T-helper 1 cell (primary cell): ENCODE measurements at regions not wholly inside any gene's neighbourhood (a gene's known extent, or its start where the extent isn't known, plus 50 kb on each side); places are given as distances from the start of the nearest gene placed in this dataset.
"Not testable (repeated sequence)": the region's sequence is repeated elsewhere in the genome, so short reads cannot be mapped to it uniquely, and the experiment has no call there.

Experiments used
- DNase-seq, 5 donors: peaks; one replicate each; pipeline ENCODE4 v3.0.0-alpha.2; 2012 to 2020

DNA sequence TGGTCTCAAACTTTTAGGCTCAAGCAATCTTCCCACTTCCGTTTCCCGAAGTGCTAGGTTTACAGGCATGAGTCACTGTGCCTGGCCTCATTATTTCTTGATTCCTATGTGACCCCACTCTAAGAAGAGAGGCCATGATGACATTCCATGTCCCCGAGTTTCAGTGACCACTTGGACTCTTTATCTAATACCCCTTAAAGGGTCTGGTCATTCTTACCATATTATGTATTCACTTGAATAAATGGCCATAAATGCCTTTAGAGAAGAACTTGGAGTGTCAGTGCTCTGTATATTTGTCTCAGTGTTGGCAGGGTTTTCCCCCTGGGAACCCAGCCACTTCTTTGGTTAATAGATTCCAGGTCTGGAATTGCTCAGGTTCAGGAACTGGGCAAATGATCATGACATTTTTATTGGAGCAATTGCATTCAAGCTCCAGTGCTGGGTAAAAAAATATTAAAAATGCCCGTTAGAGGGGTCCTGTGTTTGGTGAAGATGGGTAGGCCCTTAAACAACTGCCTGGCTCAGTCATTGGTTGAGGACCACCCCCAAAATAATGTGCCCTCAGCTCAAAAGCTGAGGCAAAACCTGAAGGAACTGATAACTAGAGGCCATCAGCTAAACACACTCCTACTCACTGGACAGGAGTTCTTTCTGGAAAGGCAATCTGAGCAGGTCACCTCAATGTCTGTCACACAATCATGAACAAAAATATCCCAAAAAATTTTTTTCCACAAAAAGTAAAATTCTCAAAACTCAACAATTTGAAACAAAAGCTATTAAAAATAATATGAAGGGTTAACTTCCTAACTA, 186.6 kb upstream of the ZNF608 start:
- DNase-seq = no peak

DNA sequence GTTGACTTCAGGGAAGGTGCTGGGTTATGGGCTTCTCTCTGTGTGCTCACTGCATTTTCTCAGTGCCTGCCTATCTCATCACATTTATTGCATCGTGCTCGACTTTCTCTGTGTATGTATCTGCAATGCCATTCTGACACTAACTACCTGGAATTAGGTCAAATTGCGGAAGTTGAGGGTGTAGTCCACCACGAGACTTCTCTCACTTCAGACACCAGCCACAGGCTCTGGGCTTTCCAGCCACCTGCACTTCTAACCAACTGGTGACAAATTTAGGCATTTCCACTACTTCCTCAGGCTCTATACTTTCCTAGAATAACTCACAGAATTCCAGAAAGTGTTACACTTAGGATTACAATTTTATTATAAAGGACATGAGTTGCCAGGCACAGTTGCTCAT, 188.6 kb upstream of the ZNF608 start:
- DNase-seq = peak in 1 of 5 donors; percentile 72

DNA sequence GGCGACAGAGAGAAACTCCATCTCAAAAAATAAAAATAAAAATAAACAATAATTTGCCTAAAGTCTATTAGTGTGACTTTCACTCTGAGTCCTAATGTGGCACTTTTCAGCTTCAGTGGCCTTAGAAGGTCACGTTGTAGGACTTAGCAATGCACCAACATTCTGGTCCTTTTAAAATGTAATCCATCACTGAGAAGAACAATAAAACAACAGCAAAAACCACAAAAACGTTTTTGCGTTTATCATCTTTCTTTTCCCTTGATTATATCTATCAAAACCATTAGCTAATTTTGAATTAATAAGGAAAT, 190.1 kb upstream of the ZNF608 start:
- DNase-seq = no peak

DNA sequence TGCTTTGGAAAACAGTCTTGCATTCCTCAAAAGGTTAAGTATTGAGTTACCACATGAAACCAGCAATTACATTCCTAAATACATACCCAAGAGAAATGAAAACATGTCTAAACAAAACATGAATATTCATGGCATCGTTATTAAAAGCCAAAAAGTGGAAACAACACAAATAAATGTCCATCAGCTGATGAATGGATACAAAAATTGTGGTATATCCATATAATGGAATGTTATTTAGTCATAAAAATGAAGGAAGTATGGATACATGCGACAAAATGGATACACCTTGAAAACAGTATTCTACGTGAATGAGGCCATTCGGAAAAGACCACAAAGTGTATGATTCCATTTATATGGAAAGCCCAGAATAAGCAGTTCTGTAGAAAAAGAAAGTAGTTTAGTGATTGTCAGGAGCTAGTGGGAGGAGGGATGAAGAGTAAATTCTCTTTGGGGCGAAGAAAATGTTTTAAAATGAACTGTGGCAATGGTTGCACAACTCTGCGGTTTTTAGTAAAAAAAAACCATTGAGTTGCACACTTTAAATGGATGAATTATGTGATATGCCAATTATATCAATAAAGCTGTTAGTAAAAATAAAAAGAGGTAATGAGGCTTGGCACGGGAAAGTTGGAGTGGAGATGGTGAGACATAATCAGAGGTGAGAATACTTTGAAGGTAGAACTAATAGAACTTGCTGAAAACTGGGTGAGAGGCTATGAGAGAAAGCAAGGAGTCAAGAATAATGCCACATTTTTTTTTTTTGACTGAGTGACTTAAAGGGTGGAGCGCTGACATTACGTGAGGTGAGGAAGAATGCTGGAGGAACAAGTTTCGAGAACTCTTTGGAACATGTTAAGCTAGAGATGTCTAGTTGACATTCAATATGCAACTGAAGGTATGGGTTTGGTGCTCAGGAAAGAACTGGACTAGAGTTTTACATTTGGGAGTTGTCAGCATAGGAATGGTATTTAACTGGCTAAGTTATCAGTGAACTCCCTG, 194.9 kb upstream of the ZNF608 start:
- DNase-seq = no peak

DNA sequence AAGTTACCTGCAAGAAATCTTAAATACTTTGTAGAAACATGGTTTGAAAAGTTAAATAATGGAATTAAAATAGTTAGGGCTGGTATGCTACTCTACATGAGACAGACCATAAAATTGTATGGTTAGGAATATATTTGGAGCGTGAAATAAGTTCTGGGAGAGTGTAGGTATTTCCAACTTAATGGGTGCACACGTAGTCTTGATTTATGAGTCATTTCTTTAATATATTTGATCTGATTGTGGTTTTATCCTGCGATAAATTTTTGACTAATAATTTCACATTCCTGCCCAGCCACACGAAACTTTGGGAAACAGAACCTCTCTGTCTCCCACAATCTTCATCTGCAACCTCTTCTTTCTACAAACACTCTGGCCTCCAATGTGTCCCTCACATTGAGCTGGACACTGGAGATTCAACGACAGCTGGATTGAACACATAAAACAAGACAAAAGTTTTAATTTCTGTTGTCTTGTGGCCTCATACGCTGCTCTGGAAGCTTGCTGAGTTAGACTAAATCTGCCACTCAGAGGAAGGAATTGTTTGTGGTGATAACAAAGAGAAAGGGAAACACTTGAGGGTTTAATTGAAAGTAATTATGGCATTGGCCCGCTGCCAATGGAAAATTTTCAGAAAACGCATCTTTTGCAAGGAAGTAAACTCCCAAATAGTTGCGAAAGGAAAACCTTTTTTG, 201.8 kb upstream of the ZNF608 start:
- DNase-seq = no peak

DNA sequence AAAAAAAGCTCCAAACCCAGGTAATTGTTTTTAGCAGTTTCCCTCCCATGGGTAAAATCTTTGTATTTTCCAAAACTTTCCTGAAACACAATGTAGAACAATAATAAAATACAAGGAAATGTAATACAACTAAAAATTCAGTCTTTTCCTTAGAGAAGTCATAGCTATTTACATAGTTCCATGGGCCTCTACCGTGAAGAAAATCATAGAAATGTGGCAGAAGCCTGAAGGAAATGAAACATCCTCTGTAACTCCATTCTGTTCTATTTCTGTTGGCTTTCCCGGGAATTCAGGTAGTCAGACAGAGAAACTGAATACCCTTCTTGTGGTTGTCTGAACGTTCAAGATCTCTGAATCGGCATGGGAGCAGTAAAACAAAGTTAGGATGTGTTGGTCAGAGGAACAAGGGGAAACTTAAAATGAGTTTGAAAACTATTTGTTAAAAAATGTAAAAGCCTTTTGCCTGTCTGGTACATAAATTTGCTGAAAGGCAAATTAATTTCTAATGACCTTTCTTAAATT, 202.4 kb upstream of the ZNF608 start:
- no peak for DNase-seq

- no peak for DNase-seq
Measured at GRCh38 chr5:124949862-124950261, 203.4 kb upstream of the ZNF608 start.

GRCh38 chr5:124951105-124951504, 204.7 kb upstream of the ZNF608 start:
- no peak for DNase-seq

- peak in 1 of 5 donors; percentile 35 for DNase-seq
Measured at GRCh38 chr5:124951661-124952060, 205.2 kb upstream of the ZNF608 start.

DNA sequence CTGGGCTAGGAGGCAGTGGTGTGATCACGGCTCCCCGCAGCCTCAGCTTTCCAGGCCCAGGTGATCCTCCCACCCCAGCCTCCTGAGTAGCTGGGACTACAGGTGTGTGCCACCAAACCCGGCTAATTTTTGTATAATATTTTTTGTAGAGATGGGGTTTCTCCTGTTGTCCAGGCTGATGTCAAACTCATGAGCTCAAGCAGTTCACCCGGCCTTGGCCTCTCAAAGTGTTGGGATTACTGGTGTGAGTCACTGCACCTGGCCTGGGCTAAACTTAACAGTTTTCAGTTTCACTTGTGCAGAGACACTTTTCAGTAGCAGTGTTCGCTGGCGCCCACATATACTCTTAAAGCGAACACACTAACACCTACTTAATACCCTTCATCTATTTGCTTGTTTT, 205.6 kb upstream of the ZNF608 start:
- peak in 1 of 5 donors; percentile 31 for DNase-seq

DNA sequence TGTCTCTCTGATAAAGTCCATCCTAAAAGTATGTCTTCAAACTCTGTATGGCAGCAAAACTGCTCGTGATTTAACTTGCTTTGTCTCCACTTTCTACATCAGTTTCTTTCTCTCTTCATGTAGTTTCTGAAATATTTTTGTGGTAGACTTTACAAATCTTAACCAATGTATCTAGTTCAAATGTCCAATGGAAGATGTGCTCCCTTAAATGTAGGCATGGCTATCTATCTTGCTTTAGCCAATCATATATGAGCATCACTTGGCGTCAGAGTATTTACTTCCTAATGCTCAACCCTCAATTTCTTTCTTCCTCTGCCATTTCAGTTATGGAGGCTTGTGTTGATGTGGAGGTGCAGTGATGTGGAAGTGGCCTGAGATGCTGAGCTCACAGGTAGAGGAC, 206.1 kb upstream of the ZNF608 start:
- DNase-seq = no peak

DNA sequence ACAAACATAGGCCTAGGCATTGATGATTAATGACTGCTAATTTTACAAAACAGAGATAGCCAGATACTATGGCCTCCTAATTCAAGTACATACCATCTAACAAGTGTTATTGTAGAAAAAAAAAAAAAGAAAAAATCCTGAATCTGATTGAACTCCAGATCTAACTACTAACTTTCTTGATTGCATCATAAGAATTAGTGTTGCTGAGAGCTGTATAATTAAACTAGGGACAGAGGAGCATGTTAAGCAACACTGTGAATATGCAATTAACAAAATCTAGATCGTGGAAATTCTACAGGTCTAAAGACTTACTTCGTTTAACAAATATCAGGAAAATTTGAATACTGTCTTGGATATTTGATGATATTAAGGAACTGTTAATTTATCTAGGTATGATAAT, 208.3 kb upstream of the ZNF608 start:
- DNase-seq = no peak

DNA sequence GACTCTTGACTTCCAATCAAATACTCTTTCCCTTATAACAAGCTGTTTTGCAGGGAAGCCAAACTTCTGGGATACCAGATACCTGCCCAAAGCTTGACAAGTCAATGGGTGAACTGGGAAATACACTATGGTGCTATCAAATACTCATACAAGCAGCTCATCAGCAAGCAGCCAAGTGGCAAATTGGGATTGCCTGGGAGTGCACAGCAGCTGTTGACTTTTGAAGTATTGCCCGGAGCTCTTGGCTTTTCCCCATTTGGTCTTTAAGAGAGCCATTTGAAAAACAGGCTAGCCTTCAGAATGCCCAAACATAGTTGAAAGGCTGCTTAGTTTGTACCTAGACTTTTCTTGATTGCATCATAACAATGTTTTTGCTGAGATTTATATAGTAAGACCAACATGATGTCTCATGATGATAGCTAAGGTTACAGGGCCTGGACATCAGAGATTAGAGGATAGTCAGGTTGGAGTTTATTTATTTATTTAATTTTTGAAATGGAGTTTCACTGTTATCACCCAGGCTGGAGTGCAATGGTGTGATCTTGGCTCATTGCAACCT, 210.1 kb upstream of the ZNF608 start:
- DNase-seq = no peak

DNA sequence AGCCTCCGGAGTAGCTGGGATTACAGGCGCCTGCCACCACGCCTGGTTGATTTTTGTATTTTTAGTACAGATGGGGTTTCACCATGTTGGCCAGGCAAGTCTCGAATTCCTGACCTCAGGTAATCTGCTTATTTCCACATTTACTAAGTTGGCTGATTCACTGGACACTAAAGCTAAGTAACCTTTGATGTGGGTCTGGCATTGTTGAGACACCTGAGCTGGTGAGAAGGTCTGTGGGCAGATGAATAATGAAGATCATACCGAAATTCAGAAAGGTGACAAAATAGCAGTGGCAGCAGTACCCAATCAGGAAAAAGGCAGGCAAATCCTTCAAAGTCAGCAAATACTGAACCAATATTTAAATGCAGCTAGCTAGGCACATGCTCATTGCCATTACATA, 210.6 kb upstream of the ZNF608 start:
- no peak for DNase-seq

DNA sequence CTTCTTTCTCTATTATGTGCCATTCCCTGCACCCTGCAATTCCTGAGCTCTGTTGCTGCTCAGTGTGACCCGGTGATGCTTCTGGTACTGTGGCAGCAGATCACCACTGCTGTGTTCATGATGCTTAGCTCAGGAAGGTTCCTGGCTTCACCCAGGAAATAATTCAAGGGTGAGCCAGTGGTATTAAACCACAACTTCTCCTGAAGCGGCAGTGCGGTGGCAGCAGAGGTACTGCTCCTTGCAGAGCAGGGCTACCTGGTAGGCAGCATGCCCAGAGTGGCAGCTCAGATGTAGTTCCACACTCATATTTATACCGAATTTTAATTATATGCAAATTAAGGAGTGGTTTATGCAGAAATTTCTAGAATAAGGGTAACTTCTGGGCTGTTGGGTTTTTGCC, 213.8 kb upstream of the ZNF608 start:
- no peak for DNase-seq

DNA sequence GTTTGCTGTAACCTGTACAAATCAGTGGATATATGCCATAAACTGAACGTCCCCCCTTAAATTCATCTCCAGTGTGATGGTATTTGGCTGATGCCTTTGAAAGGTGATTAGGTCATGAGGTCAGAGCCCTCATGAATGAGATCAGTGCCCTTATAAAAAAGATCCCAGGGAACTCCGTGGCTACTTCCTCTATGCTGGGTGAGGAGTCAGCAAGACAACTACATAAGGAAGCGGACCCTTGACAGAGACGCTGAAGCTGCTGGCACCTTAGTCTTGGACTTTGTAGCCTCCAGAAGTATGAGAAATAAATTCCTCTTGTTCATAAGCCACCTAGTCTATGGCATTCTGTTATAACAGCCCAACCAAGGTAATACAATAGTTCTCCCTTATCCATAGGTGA, 215.1 kb upstream of the ZNF608 start:
- no peak for DNase-seq

DNA sequence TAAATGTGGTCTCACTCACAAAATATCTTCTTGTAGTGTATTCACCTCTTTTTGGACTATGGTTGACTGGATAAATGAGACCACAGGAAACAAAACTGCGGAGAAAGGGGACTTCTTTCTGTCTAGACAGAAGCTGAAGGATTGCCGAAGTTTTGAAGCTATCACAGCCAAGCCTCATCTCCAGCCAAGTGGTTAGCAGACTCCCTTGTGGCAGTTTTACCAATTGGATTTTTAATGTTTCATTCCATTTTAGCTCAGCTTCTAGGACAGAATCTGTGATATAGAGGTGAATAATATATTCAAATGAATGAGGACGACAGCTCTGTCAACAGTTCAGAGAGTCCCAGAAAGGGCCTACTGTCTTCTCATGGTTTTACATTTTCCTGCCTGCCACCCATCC, 215.7 kb upstream of the ZNF608 start:
- DNase-seq = no peak

GRCh38 chr5:124962735-124963134, 216.3 kb upstream of the ZNF608 start:
- no peak for DNase-seq

DNA sequence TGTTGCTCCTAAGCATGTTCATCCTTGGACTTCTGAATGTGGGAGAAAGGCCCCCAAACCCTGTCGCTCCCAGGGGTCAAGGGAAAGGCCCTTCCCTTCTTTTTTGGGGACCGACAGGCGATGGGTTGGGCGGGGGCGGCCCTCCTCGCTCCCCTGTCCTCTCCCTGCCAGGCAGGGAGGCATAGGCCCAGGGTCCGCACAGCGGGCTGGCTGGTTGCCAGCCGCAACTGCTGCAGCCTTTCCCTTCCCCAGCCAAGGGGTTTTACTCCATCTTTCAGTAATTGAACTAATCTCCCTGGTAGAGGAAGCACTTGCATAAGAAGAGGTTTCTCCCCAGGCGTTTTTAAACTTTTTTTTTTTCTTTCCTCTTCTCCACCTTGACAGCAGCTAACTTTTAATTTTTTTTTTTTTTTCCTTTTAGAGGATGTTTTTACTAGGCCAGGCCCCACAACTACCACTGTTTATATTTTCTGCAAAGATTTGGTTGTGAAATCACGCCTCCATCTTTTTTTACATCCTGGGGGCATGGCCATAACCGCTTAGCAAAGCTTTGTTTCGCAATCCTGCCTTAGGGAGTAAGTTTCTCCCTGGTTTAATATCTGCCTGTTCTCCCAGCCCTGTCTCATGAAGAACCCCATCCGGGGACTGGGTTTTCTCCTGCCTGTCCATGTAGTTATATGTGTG, 216.9 kb upstream of the ZNF608 start:
- DNase-seq = no peak

DNA sequence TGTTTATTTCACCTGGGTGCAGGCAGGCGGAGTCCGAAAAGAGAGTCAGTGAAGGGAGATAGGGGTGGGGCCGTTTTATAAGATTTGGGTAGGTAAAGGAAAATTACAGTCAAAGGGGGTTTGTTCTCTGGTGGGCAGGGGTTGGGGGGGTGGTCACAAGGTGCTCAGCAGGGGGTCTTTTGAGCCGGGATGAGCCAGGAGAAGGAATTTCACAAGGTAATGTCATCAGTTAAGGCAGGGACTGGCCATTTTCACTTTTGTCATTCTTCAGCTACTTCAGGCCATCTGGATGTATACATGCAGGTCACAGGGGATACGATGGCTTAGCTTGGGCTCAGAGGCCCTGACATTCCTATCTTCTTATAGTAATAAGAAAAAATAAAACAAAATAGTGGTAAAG, 220.3 kb upstream of the ZNF608 start:
- not testable (repeated sequence) for DNase-seq

GRCh38 chr5:124970381-124970780, 223.9 kb upstream of the ZNF608 start:
- DNase-seq = not testable (repeated sequence)

- DNase-seq = no peak
Measured at GRCh38 chr5:124972703-124973102, 226.3 kb upstream of the ZNF608 start.
